Jurkat, Clone E6-1 (cell line): ENCODE measurements at regions not wholly inside any gene's neighbourhood (a gene's known extent, or its start where the extent isn't known, plus 50 kb on each side); places are given as distances from the start of the nearest gene placed in this dataset.

Experiments used
- DNase-seq: peaks from one replicate; pipeline ENCODE4 v3.0.0-alpha.2; 2011; ENCODE audit warnings: low read depth, low spot score
- H3K4me3 ChIP-seq: 2 replicates; pipeline ENCODE4 v1.5.1; 2011; ENCODE audit warnings: mild to moderate bottlenecking, low read length, control low read depth, moderate library complexity

DNA sequence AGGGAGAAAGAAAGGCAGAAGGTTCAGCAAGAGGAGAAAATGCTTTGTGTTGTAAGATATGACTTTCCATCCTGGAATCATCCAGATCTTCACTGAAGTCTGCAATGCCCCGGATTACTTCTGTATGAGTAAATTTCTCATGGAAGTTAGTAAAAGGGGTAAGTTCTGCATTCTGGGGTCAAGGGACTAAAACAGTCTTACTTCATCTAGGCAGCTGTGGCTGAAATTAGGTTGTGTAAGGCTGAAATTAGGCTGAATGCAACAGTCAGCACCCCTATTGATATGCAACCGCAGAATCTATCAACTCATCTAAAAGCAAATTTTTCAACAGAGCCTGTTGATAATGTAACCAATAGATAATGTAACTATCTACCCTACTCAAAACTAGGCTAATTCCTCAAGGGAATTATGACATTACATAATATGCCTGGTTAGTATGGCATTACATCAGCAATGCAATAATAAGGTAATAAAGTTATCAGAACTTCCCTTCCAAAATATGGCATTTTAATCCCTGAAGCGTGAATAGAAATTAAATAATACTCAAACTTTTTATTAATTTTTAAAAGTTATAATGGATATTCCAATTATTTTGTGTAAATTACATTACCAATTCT, 671.7 kb upstream of the CITED2 start:
- H3K4me3 ChIP-seq: no peak overlapping the region
- DNase-seq: no peak

GRCh38 chr6:140045116-140045515, 670.7 kb upstream of the CITED2 start:
- DNase-seq: no peak
- H3K4me3 ChIP-seq: no peak overlapping the region

DNA sequence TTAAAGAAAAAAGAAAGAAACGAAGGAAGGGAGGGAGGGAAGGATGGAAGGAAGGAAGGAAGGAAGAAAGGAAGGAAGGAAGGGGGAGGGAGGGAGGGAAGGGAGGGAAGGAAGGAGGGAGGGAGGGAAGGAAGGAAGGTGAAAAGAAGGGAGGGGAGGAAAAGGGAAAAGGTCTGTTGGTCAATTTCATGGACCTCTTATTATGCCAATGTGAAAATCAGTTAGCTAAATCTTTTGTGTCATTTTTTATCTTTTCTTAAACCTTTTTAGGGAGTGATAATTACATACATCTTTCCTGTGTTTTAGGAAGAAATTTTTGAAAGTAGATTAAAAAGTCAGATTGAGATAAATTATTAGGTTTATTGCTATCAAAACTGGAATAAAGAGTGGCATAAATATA, 670.2 kb upstream of the CITED2 start:
- no peak for DNase-seq
- H3K4me3 ChIP-seq: no peak overlapping the region

DNA sequence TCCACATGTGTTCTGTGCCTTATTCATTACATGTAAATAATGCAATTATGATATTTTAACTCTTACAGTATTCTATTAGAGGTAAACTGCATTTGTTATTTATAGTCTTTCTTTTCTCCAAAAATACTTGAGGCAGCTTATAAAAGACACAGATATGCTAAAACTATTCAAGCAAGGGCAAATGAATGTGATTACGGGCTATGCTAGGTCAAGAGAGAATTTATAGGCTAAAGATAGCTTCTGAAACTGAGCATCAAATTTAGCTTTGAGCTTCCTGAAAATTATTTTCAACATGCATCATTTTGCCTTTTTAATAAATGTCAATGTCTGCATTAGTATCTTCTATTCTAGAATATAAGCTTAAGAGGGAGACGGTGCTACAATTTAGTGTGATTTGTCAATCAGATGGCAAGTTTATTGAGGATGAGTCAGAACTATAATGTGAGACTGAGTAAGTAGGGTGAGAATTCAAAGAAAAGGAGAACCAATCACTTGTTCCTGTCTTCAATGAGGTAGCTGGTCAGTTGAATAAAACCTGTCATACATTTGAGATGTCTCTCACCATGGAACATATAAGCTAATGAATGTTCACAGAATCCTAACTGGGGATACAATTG, 669.4 kb upstream of the CITED2 start:
- H3K4me3 ChIP-seq: no peak overlapping the region
- no peak for DNase-seq

- DNase-seq: no peak
- H3K4me3 ChIP-seq: no peak overlapping the region
Observed at GRCh38 chr6:140043357-140043756, 668.9 kb upstream of the CITED2 start.

- DNase-seq: no peak
- no peak overlapping the region for H3K4me3 ChIP-seq
Observed at GRCh38 chr6:140041571-140042332, 667.3 kb upstream of the CITED2 start.

- DNase-seq: no peak
- H3K4me3 ChIP-seq: no peak overlapping the region
Observed at GRCh38 chr6:140041056-140041455, 666.6 kb upstream of the CITED2 start.

GRCh38 chr6:140040396-140040795, 665.9 kb upstream of the CITED2 start:
- DNase-seq: no peak

DNA sequence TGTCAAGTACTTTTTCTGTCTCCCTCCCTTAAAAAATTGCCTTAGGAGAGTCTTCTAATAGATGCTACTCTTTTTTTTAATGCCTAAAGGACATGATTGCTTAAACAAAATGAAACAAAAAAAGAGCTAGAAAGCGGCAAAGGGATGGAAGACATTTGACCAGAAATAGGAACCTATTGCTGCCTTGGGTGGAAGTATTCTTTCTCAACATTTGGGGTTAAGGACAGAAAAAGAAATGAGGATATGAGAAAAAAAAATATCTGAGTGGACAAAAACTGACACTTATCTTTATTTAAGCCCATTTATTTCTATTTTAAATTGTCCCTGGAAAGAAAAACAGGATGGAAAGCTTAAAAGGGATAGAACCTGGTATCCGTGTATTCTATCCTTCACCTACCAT, 664.9 kb upstream of the CITED2 start:
- DNase-seq: no peak
- H3K4me3 ChIP-seq: no peak overlapping the region

More at GRCh38 chr6:140040396-140040795, 665.9 kb upstream of the CITED2 start:
- H3K4me3 ChIP-seq: no peak overlapping the region

DNA sequence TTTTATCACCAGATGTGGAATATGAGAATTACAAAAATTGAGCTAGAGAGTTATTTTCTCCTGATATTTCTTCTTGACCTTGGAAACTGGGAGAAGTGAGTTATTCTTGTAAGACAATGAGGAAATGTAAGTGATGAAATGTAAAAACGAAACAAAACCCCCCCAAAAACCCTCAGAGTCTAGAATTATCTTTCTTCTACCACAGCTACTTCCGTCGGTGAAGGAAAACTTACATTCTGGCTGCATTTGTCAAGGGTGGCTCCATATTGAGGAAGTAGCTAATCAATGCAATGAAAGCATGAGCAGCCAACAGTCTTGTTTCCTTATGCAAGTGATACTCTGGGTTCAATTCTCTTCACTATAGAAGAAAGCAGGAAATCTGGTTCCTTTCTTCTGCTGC, 661.7 kb upstream of the CITED2 start:
- H3K4me3 ChIP-seq: no peak overlapping the region
- no peak for DNase-seq

DNA sequence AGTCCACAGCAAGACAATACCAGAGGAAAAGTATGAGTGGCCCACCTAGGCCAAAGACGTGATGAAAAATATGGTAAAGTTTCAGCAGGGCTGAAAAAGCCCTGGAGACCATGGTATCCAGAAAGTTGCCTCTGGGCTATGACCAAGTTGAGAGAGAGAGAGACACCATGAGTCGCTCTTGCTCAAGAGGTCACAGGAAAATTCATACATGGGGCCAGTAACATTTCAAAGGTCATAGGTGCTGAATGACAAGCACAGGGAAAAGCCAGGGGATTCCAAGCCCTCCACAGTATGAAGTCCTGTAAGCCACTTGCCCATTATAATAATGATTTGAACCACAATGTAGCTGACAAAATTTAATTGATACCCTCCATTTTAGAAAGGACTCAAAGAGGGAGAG, 657.7 kb upstream of the CITED2 start:
- DNase-seq: no peak
- H3K4me3 ChIP-seq: no peak overlapping the region

GRCh38 chr6:140029551-140029950, 655.1 kb upstream of the CITED2 start:
- DNase-seq: no peak
- no peak overlapping the region for H3K4me3 ChIP-seq

DNA sequence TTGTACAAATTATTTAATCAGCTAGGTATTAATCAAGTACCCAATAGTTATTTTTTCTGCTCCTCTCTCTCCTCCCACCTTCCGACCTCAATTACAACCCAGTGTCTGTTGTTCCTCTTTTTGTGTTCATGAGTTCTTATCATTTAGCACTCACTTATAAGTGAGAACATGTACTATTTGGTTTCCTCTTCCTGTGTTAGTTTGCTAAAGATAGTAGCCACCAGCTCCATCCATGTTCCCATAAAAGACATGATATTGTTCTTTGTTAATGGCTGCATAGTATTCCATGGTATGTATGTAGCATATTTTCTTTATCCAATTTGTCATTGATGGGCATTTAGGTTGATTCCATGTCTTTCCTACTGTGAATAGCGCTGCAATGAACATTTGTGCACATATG, 652.8 kb upstream of the CITED2 start:
- no peak for DNase-seq
- H3K4me3 ChIP-seq: no peak overlapping the region

DNA sequence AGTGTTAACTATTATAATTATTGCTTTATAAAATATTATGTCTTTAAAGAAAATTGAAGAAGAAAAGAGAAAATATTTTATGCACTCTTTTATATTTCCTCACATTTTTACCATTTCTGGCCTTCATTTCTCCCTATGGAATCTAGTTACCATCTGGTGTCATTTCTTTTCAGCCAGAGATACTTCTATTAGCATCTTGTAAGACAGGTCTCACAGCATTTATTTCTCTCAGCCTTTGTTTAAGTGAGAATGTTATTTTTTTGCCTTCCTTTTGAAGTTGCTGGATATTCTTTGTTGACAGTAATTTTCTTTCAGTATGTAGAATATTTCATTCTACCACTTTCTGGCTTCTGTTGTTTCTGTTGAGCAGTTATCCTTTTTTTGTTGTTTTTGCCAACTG, 652.1 kb upstream of the CITED2 start:
- H3K4me3 ChIP-seq: no peak overlapping the region
- DNase-seq: no peak

- no peak overlapping the region for H3K4me3 ChIP-seq
- DNase-seq: no peak
Observed at GRCh38 chr6:140025171-140025570, 650.7 kb upstream of the CITED2 start.

DNA sequence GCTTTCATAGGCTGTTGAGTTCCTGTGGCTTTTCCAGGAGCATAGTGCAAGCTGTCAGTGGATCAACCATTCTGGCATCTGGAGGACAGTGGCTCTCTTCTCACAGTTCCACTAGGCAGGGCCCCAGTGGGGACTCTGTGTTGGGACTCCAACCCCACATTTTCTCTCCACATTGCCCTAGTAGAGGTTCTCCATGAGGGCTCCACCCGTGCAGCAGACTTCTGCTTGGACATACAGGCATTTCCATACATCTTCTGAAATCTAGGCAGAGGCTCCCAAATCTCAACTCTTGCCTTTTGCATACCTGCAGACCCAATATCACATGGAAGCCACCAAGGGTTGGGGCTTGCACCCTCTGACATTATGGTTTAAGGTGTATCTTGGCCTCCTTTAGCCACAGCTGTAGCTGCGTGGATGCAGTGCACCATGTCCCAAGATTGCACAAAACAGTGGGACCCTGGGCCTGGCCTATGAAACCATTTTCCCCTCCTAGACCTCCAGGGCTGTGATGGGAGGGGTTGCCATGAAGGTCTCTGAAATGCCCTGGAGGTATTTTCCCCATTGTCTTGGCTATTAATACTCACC, 645.9 kb upstream of the CITED2 start:
- no peak overlapping the region for H3K4me3 ChIP-seq

GRCh38 chr6:140018588-140018987, 644.1 kb upstream of the CITED2 start:
- DNase-seq: no peak
- H3K4me3 ChIP-seq: no peak overlapping the region

More for the DNA sequence above, 645.9 kb upstream of the CITED2 start:
- DNase-seq: no peak

DNA sequence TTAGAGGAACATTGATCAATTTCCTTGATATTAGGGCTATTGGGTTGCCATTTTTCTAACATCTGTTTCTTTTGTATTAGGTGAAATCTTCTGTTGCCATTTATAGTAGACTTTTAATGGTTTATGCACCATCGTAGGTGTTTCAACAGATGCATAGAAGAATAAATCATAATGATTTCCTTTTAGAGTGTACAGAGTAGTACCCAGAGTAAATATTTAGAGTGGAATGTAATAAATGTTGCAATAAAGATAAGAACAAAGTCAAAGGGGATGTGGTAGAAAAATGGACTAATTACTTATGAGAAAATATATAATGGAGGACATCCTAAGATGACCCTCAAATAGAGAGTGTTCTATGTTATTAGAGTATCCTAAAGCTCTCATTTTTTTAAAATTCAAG, 643.0 kb upstream of the CITED2 start:
- DNase-seq: no peak
- H3K4me3 ChIP-seq: no peak overlapping the region

DNA sequence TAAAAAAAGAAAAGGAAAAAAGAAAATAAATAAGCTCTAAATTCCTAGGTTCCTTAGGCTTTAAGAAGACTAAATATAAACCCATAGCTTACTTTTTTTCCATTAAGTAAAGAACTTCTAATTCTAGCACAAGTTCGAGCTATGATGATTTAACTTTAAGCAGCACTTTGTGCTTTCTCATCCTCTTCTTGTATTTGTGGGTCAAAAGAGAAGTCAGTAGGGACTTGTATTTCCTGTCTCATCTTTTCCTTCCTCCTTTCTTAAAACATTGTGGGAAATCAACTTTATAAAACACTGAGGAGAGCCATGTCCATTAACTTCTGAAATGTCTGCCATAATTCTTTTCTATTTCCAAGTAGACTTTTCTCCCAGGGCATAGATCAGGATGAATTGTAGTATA, 637.7 kb upstream of the CITED2 start:
- DNase-seq: no peak
- H3K4me3 ChIP-seq: no peak overlapping the region

GRCh38 chr6:140011537-140011936, 637.1 kb upstream of the CITED2 start:
- no peak for DNase-seq
- no peak overlapping the region for H3K4me3 ChIP-seq
